Chondrocyte (in vitro differentiated cells): ENCODE measurements at regions not wholly inside any gene's neighbourhood (a gene's known extent, or its start where the extent isn't known, plus 50 kb on each side); places are given as distances from the start of the nearest gene placed in this dataset.

Experiments
- DNase-seq: peaks from one replicate; pipeline ENCODE4 v3.0.0; 2021; ENCODE audit warnings: mixed read lengths, low spot score
- H3K27ac Mint-ChIP-seq: one replicate; pipeline ENCODE4 v1.8.0; 2021; ENCODE audit warnings: mild to moderate bottlenecking, moderate library complexity, mixed read lengths; ENCODE audit not compliant: unreplicated experiment
- H3K27me3 Mint-ChIP-seq: 2 replicates; pipeline ENCODE4 v1.8.0; 2021; ENCODE audit warnings: low read depth, mixed read lengths
- H3K36me3 Mint-ChIP-seq: 2 replicates; pipeline ENCODE4 v1.8.0; 2021; ENCODE audit warnings: low read depth, mixed read lengths
- H3K4me1 Mint-ChIP-seq: 2 replicates; pipeline ENCODE4 v1.8.0; 2021; ENCODE audit warnings: low read depth, mild to moderate bottlenecking, mixed read lengths
- H3K4me3 Mint-ChIP-seq: one replicate; pipeline ENCODE4 v1.8.0; 2021; ENCODE audit warnings: mild to moderate bottlenecking, moderate library complexity, mixed read lengths; ENCODE audit not compliant: unreplicated experiment
- H3K9me3 Mint-ChIP-seq: 2 replicates; pipeline ENCODE4 v1.8.0; 2021; ENCODE audit warnings: low read depth, mixed read lengths
- CTCF ChIP-seq: fragments of 200-600 bp; sonication (generic); IDR thresholded peaks from 2 replicates; pipeline ENCODE4 v1.5.0; 2021; ENCODE audit warnings: antibody characterized with exemption, mild to moderate bottlenecking, moderate library complexity

GRCh38 chr3:118088696-118089095, 946.0 kb downstream of the IGSF11 start:
- Mint-ChIP-seq H3K9me3 (peaks cover 13% of the 10 kb centered on the region), H3K36me3 (no peaks in the 10 kb centered on the region), H3K4me3 (no peak overlapping the region), H3K4me1 (no peaks in the 10 kb centered on the region), H3K27me3 (no peaks in the 10 kb centered on the region), H3K27ac (no peak overlapping the region)
- no peak for TF ChIP-seq CTCF
- no peak for DNase-seq

GRCh38 chr3:118089563-118089962, 945.1 kb downstream of the IGSF11 start:
- Mint-ChIP-seq H3K4me3 (no peak overlapping the region), H3K36me3 (no peaks in the 10 kb centered on the region), H3K9me3 (peaks cover 19% of the 10 kb centered on the region), H3K4me1 (no peaks in the 10 kb centered on the region), H3K27ac (no peak overlapping the region), H3K27me3 (no peaks in the 10 kb centered on the region)
- no peak for TF ChIP-seq CTCF
- DNase-seq: no peak

GRCh38 chr3:118097226-118097625, 937.4 kb downstream of the IGSF11 start:
- no peak for TF ChIP-seq CTCF
- no peak for DNase-seq
- Mint-ChIP-seq H3K27ac (no peak overlapping the region), H3K27me3 (peaks cover 5% of the 10 kb centered on the region), H3K4me1 (no peaks in the 10 kb centered on the region), H3K9me3 (peaks cover 17% of the 10 kb centered on the region), H3K4me3 (no peak overlapping the region), H3K36me3 (peaks cover 1% of the 10 kb centered on the region)

DNA sequence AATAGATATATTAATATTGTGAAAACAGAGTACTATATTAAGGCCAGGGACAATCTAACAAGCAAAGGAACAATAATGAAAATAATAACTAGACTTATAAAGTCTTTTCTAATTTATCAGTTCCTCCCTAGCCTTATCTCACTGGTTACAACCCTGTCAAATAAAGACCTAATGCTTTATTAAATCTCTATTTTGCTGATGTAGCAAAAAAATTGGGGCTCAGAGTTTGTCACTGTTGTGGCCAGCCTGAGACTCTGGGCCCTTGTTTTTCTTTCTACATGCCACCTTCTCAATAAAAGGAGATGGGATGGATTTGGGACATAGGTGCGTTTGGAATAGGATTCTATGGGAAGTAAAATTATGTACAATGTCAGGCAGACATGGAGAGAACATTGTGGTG, 937.0 kb downstream of the IGSF11 start:
- no peak for DNase-seq
- TF ChIP-seq CTCF: no peak
- peaks cover 1% of the 10 kb centered on the region for H3K36me3 Mint-ChIP-seq
- peaks cover 7% of the 10 kb centered on the region for H3K27me3 Mint-ChIP-seq
- no peak overlapping the region for H3K4me3 Mint-ChIP-seq
- H3K27ac Mint-ChIP-seq: no peak overlapping the region
- H3K4me1 Mint-ChIP-seq: no peaks in the 10 kb centered on the region
- peaks cover 13% of the 10 kb centered on the region for H3K9me3 Mint-ChIP-seq

GRCh38 chr3:118098827-118099226, 935.8 kb downstream of the IGSF11 start:
- no peak for DNase-seq
- no peaks in the 10 kb centered on the region for H3K4me1 Mint-ChIP-seq
- peaks cover 1% of the 10 kb centered on the region for H3K36me3 Mint-ChIP-seq
- no peak for TF ChIP-seq CTCF
- peaks cover 5% of the 10 kb centered on the region for H3K9me3 Mint-ChIP-seq
- no peak overlapping the region for H3K4me3 Mint-ChIP-seq
- no peak overlapping the region for H3K27ac Mint-ChIP-seq
- H3K27me3 Mint-ChIP-seq: peaks cover 10% of the 10 kb centered on the region
